ENCODE measurements at regions not wholly inside any gene's neighbourhood (a gene's known extent, or its start where the extent isn't known, plus 50 kb on each side); places are given as distances from the start of the nearest gene placed in this dataset.

GRCh38 chr18:47750889-47751423, 179.5 kb downstream of the SMAD2 start:
- Histone ChIP-seq H3K4me3 (ENCODE audit: control insufficient read depth in 1 of 2, extremely low read depth in 1 of 2, low read length in 1 of 2) (no peak overlapping the region), H3K9me3 (no peaks in the 10 kb centered on the region), H3K4me1 (ENCODE audit: control insufficient read depth in 1 of 2, extremely low read depth in 1 of 2, insufficient read depth in 2 of 2, low read length in 2 of 2) (peaks cover 0 to 14% of the 10 kb centered on the region in 2 experiments), H3K36me3 (ENCODE audit: control insufficient read depth in 2 of 2, extremely low read depth in 1 of 2, insufficient read depth in 1 of 2, low read length in 1 of 2) (no peaks in the 10 kb centered on the region), H3K27me3 (replicated peaks in 1 of 2; ENCODE audit: control insufficient read depth in 2 of 2, extremely low read depth in 1 of 2, insufficient read depth in 2 of 2, low read length in 1 of 2) (peaks cover 0 to 48% of the 10 kb centered on the region in 2 experiments), H3K27ac (ENCODE audit: low read length) (no peak overlapping the region)
- no peaks in the 10 kb centered on the region for H3K36me3 Mint-ChIP-seq
- peaks cover 4 to 9% (median 7%) of the 10 kb centered on the region in 3 donors for H3K4me1 Mint-ChIP-seq
- 57% methylated on average over 1 of the region's 8 CpGs for WGBS (ENCODE audit: insufficient coverage)
- no peak overlapping the region for H3K27ac Mint-ChIP-seq
- no peaks in the 10 kb centered on the region for H3K9me3 Mint-ChIP-seq
- ChIA-PET POLR2A (no interaction called here), CTCF (interaction anchor here in 1 of 2 donors (0.5 to 0.6 kb wide), 2 partner anchors 583 to 1103 kb away, joined by 3 to 7 read pairs; no protein-coding TSS in a partner anchor)
- peaks cover 4 to 18% of the 10 kb centered on the region in 2 donors for H3K27me3 Mint-ChIP-seq
- no peak for DNase-seq
- H3K4me3 Mint-ChIP-seq, result no peak overlapping the region
- ATAC-seq (replicated peaks in 1 of 4), result no peak

- Histone ChIP-seq H3K9me3 (no peaks in the 10 kb centered on the region), H3K27me3 (replicated peaks in 1 of 2; ENCODE audit: control insufficient read depth in 2 of 2, extremely low read depth in 1 of 2, insufficient read depth in 2 of 2, low read length in 1 of 2) (peaks cover 0 to 38% of the 10 kb centered on the region in 2 experiments), H3K4me1 (ENCODE audit: control insufficient read depth in 1 of 2, extremely low read depth in 1 of 2, insufficient read depth in 2 of 2, low read length in 2 of 2) (peaks cover 0 to 13% of the 10 kb centered on the region in 2 experiments), H3K36me3 (ENCODE audit: control insufficient read depth in 2 of 2, extremely low read depth in 1 of 2, insufficient read depth in 1 of 2, low read length in 1 of 2) (no peaks in the 10 kb centered on the region), H3K4me3 (ENCODE audit: control insufficient read depth in 1 of 2, extremely low read depth in 1 of 2, low read length in 1 of 2) (no peak overlapping the region), H3K27ac (ENCODE audit: low read length) (no peak overlapping the region)
- ChIA-PET CTCF (interaction anchor here in 1 of 2 donors (1.1 to 3.0 kb wide), 2 partner anchors 534 to 600 kb away, joined by 4 to 11 read pairs; no protein-coding TSS in a partner anchor), POLR2A (no interaction called here)
- H3K27me3 Mint-ChIP-seq, result peaks cover 0 to 14% of the 10 kb centered on the region in 2 donors
- 93% methylated on average over 7 of the region's 7 CpGs for WGBS (ENCODE audit: insufficient coverage)
- H3K9me3 Mint-ChIP-seq, result no peaks in the 10 kb centered on the region
- no peaks in the 10 kb centered on the region for H3K36me3 Mint-ChIP-seq
- no peak for ATAC-seq (replicated peaks in 1 of 4)
- no peak overlapping the region for H3K27ac Mint-ChIP-seq
- peak overlapping the region in 1 of 3 donors; percentile 51 for H3K4me3 Mint-ChIP-seq
- no peak for DNase-seq
- H3K4me1 Mint-ChIP-seq, result peaks cover 4 to 8% (median 7%) of the 10 kb centered on the region in 3 donors
These were observed 180.9 kb downstream of the SMAD2 start for GRCh38 chr18:47749600-47749973.

DNA sequence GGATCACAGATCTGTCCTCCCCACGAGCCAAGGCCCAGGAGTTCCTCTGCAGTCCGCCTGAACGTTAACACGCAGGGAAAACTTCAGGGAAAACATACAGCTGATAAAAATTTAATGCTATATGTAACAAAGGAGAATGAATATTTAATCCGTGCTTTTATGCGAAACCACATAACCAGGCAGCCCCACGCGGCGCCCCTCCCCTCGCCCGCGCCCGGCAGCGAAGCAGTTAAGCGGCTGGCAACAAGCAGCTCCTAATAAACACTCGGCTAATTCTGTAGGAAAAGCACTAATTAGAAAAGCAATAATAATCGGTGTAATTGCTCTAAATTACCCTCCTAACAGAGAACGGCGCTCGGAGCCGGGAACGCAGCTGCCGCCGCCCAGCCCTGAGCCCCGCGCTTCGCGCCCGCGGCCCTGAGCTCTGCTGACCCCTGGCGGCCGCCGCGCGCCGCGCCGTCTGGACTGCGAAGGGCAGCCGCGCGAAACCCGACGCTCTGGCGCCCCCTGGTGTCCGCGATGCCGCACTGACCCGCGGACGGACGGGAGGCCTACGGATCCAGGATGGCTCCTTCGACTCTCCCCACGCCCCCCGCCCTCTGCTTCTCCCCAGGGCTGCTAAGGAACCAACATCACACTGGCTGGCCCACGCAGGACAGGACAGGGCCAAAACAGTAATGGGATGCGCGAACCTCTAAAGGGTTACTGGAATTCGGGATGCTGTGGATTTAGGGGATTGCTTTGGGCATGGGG, 181.4 kb downstream of the SMAD2 start:
- DNase-seq (peak; percentile 47 to 92 (median 76)), ATAC-seq (replicated peaks in 1 of 4) (peak; percentile 97 to 99 (median 98))
- H3K27me3 Mint-ChIP-seq, result peaks cover 0 to 12% of the 10 kb centered on the region in 2 donors
- H3K27ac ChIP-seq (ENCODE audit: low read length), result no peak overlapping the region
- H3K4me1 Mint-ChIP-seq, result peaks cover 4 to 7% (median 7%) of the 10 kb centered on the region in 3 donors
- POLR2A ChIA-PET, result no interaction called here
- no peaks in the 10 kb centered on the region for H3K36me3 Mint-ChIP-seq
- H3K27ac Mint-ChIP-seq, result no peak overlapping the region
- WGBS (ENCODE audit: insufficient coverage), result 3% methylated on average over 42 of the region's 60 CpGs
- H3K9me3 ChIP-seq, result no peaks in the 10 kb centered on the region
- peak overlapping the region in 1 of 3 donors; percentile 51 for H3K4me3 Mint-ChIP-seq
- CTCF ChIA-PET, result interaction anchor here (0.6 to 3.0 kb wide), 9 partner anchors 23 to 1459 kb away, joined by 3 to 11 read pairs (median 4); no protein-coding TSS in a partner anchor
- H3K9me3 Mint-ChIP-seq, result no peaks in the 10 kb centered on the region
- no peaks in the 10 kb centered on the region for H3K36me3 ChIP-seq (ENCODE audit: control insufficient read depth in 2 of 2, extremely low read depth in 1 of 2, insufficient read depth in 1 of 2, low read length in 1 of 2)
- H3K27me3 ChIP-seq (replicated peaks in 1 of 2; ENCODE audit: control insufficient read depth in 2 of 2, extremely low read depth in 1 of 2, insufficient read depth in 2 of 2, low read length in 1 of 2), result peaks cover 0 to 33% of the 10 kb centered on the region in 2 experiments
- peak overlapping the region in 1 of 2 donors; percentile 56 for H3K4me3 ChIP-seq (ENCODE audit: control insufficient read depth in 1 of 2, extremely low read depth in 1 of 2, low read length in 1 of 2)
- H3K4me1 ChIP-seq (ENCODE audit: control insufficient read depth in 1 of 2, extremely low read depth in 1 of 2, insufficient read depth in 2 of 2, low read length in 2 of 2), result peaks cover 0 to 10% of the 10 kb centered on the region in 2 experiments

- peak overlapping the region in 1 of 3 donors; percentile 51 for H3K4me3 Mint-ChIP-seq
- Histone ChIP-seq H3K36me3 (ENCODE audit: control insufficient read depth in 2 of 2, extremely low read depth in 1 of 2, insufficient read depth in 1 of 2, low read length in 1 of 2) (no peaks in the 10 kb centered on the region), H3K9me3 (no peaks in the 10 kb centered on the region), H3K27me3 (replicated peaks in 1 of 2; ENCODE audit: control insufficient read depth in 2 of 2, extremely low read depth in 1 of 2, insufficient read depth in 2 of 2, low read length in 1 of 2) (peaks cover 0 to 34% of the 10 kb centered on the region in 2 experiments), H3K27ac (ENCODE audit: low read length) (no peak overlapping the region), H3K4me1 (ENCODE audit: control insufficient read depth in 1 of 2, extremely low read depth in 1 of 2, insufficient read depth in 2 of 2, low read length in 2 of 2) (peaks cover 0 to 10% of the 10 kb centered on the region in 2 experiments), H3K4me3 (ENCODE audit: control insufficient read depth in 1 of 2, extremely low read depth in 1 of 2, low read length in 1 of 2) (no peak overlapping the region)
- ATAC-seq (replicated peaks in 1 of 4) (no peak), DNase-seq (no peak)
- ChIA-PET CTCF (interaction anchor here (0.6 to 3.0 kb wide), 10 partner anchors 24 to 1460 kb away, joined by 3 to 11 read pairs (median 4); no protein-coding TSS in a partner anchor), POLR2A (no interaction called here)
- peaks cover 0 to 12% of the 10 kb centered on the region in 2 donors for H3K27me3 Mint-ChIP-seq
- H3K9me3 Mint-ChIP-seq, result no peaks in the 10 kb centered on the region
- no peak overlapping the region for H3K27ac Mint-ChIP-seq
- WGBS (ENCODE audit: insufficient coverage), result 78% methylated on average over 18 of the region's 23 CpGs
- no peaks in the 10 kb centered on the region for H3K36me3 Mint-ChIP-seq
- H3K4me1 Mint-ChIP-seq, result peaks cover 4 to 7% (median 7%) of the 10 kb centered on the region in 3 donors
These were observed 182.2 kb downstream of the SMAD2 start for GRCh38 chr18:47748093-47748796.

GRCh38 chr18:47747260-47747795, 183.1 kb downstream of the SMAD2 start:
- H3K4me1 Mint-ChIP-seq, result peaks cover 4 to 7% (median 7%) of the 10 kb centered on the region in 3 donors
- no peak overlapping the region for H3K27ac ChIP-seq (ENCODE audit: low read length)
- H3K36me3 Mint-ChIP-seq, result no peaks in the 10 kb centered on the region
- H3K4me3 ChIP-seq (ENCODE audit: control insufficient read depth in 1 of 2, extremely low read depth in 1 of 2, low read length in 1 of 2), result no peak overlapping the region
- H3K27ac Mint-ChIP-seq, result no peak overlapping the region
- ChIA-PET CTCF (interaction anchor here (0.7 to 3.0 kb wide), 2 partner anchors 129 to 532 kb away, joined by 3 to 11 read pairs; no protein-coding TSS in a partner anchor), POLR2A (no interaction called here)
- ATAC-seq (replicated peaks in 1 of 4) (no peak), DNase-seq (no peak)
- peaks cover 0 to 32% of the 10 kb centered on the region in 2 experiments for H3K27me3 ChIP-seq (replicated peaks in 1 of 2; ENCODE audit: control insufficient read depth in 2 of 2, extremely low read depth in 1 of 2, insufficient read depth in 2 of 2, low read length in 1 of 2)
- H3K9me3 ChIP-seq, result no peaks in the 10 kb centered on the region
- peaks cover 0 to 10% of the 10 kb centered on the region in 2 experiments for H3K4me1 ChIP-seq (ENCODE audit: control insufficient read depth in 1 of 2, extremely low read depth in 1 of 2, insufficient read depth in 2 of 2, low read length in 2 of 2)
- no peaks in the 10 kb centered on the region for H3K36me3 ChIP-seq (ENCODE audit: control insufficient read depth in 2 of 2, extremely low read depth in 1 of 2, insufficient read depth in 1 of 2, low read length in 1 of 2)
- H3K4me3 Mint-ChIP-seq, result no peak overlapping the region
- H3K27me3 Mint-ChIP-seq, result peaks cover 0 to 12% of the 10 kb centered on the region in 2 donors
- WGBS (ENCODE audit: insufficient coverage), result 92% methylated on average over 11 of the region's 12 CpGs
- no peaks in the 10 kb centered on the region for H3K9me3 Mint-ChIP-seq

DNA sequence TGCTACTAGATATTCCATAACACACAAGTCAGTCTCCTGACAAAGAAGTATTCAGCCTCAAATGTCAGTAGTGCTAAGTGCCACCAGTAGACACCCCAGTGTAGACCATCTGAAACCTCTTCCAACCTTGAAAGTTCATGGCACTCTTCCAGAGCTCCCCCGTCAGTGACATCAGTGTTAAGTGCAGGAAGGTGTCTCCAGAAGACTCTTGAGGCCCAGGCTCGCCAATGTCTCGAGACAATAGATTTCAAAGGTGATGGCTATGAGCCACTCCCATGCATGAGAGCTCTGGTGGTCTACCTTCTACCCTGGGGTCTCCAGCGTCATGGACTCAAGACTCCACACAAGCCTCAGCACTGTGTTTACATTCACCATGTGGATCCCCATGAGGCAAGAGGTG, 183.8 kb downstream of the SMAD2 start:
- H3K27me3 Mint-ChIP-seq, result peaks cover 0 to 12% of the 10 kb centered on the region in 2 donors
- POLR2A ChIA-PET, result no interaction called here

More for the DNA sequence above, 183.8 kb downstream of the SMAD2 start:
- DNase-seq, result no peak
- H3K4me3 Mint-ChIP-seq, result no peak overlapping the region
- Histone ChIP-seq H3K4me1 (ENCODE audit: control insufficient read depth in 1 of 2, extremely low read depth in 1 of 2, insufficient read depth in 2 of 2, low read length in 2 of 2) (peaks cover 0 to 10% of the 10 kb centered on the region in 2 experiments), H3K27me3 (replicated peaks in 1 of 2; ENCODE audit: control insufficient read depth in 2 of 2, extremely low read depth in 1 of 2, insufficient read depth in 2 of 2, low read length in 1 of 2) (peaks cover 0 to 32% of the 10 kb centered on the region in 2 experiments), H3K9me3 (no peaks in the 10 kb centered on the region), H3K36me3 (ENCODE audit: control insufficient read depth in 2 of 2, extremely low read depth in 1 of 2, insufficient read depth in 1 of 2, low read length in 1 of 2) (no peaks in the 10 kb centered on the region), H3K27ac (ENCODE audit: low read length) (no peak overlapping the region), H3K4me3 (ENCODE audit: control insufficient read depth in 1 of 2, extremely low read depth in 1 of 2, low read length in 1 of 2) (no peak overlapping the region)
- WGBS (ENCODE audit: insufficient coverage), result 90% methylated on average over 4 of the region's 4 CpGs
- peaks cover 4 to 7% (median 7%) of the 10 kb centered on the region in 3 donors for H3K4me1 Mint-ChIP-seq
- no peaks in the 10 kb centered on the region for H3K9me3 Mint-ChIP-seq
- no peak overlapping the region for H3K27ac Mint-ChIP-seq
- no peak for ATAC-seq (replicated peaks in 1 of 4)
- H3K36me3 Mint-ChIP-seq, result no peaks in the 10 kb centered on the region
- CTCF ChIA-PET, result interaction anchor here in 1 of 2 donors (3.0 kb wide), 1 partner anchor 531 kb away, joined by 11 read pairs; no protein-coding TSS in a partner anchor
